DND-41 (cell line): ENCODE measurements at regions not wholly inside any gene's neighbourhood (a gene's known extent, or its start where the extent isn't known, plus 50 kb on each side); places are given as distances from the start of the nearest gene placed in this dataset.
"Not testable (repeated sequence)": the region's sequence is repeated elsewhere in the genome, so short reads cannot be mapped to it uniquely, and the experiment has no call there.

Experiments used
- ATAC-seq: fragments of 200-7000 bp; cut with Tn5 transposase; 3 replicates; pipeline ENCODE4 v1.9.1; 2021; ENCODE audit warnings: low read depth; ENCODE audit not compliant: insufficient read depth
- DNase-seq: peaks from one replicate; pipeline ENCODE4 v3.0.0-alpha.2; 2020
- H2AFZ ChIP-seq: 2 replicates; pipeline ENCODE4 v1.6.0; 2012; ENCODE audit warnings: low read depth, low read length
- H3K27ac ChIP-seq: 2 replicates; pipeline ENCODE4 v1.5.1; 2012; ENCODE audit warnings: low read length, inconsistent platforms
- H3K27me3 ChIP-seq: fragments of 200-600 bp; sonication (generic); 2 replicates; pipeline ENCODE4 v1.6.0; 2012; ENCODE audit warnings: low read length, mild to moderate bottlenecking, inconsistent platforms; ENCODE audit not compliant: insufficient read depth, poor library complexity
- H3K36me3 ChIP-seq: 2 replicates; pipeline ENCODE4 v1.5.1; 2012; ENCODE audit warnings: low read length, inconsistent platforms; ENCODE audit not compliant: insufficient read depth
- H3K4me1 ChIP-seq: 2 replicates; pipeline ENCODE4 v1.5.1; 2012; ENCODE audit warnings: mild to moderate bottlenecking, low read length; ENCODE audit not compliant: insufficient read depth
- H3K4me2 ChIP-seq: 2 replicates; pipeline ENCODE4 v1.6.0; 2012; ENCODE audit warnings: mild to moderate bottlenecking, moderate library complexity, low read length, inconsistent platforms; ENCODE audit not compliant: insufficient read depth
- H3K4me3 ChIP-seq, 2 experiments: fragments of 200-600 bp in 1 of 2; shearing (Covaris generic) in 1 of 2; 2 replicates each; pipeline ENCODE4 v1.5.1; 2012 to 2016; ENCODE audit warnings: inconsistent platforms in 2 of 2, low read length in 2 of 2, mild to moderate bottlenecking in 2 of 2, low read depth in 1 of 2, moderate library complexity in 1 of 2
- H3K79me2 ChIP-seq: 2 replicates; pipeline ENCODE4 v1.6.0; 2012; ENCODE audit warnings: low read length, inconsistent platforms; ENCODE audit not compliant: insufficient read depth
- H3K9ac ChIP-seq: 2 replicates; pipeline ENCODE4 v1.6.0; 2012; ENCODE audit warnings: low read depth, mild to moderate bottlenecking, inconsistent platforms, low read length, moderate library complexity
- H3K9me3 ChIP-seq: 2 replicates; pipeline ENCODE4 v1.5.1; 2012; ENCODE audit warnings: low read length, moderate library complexity, mild to moderate bottlenecking, inconsistent platforms; ENCODE audit not compliant: insufficient read depth, severe bottlenecking
- H4K20me1 ChIP-seq: 2 replicates; pipeline ENCODE4 v1.6.0; 2012; ENCODE audit warnings: low read length; ENCODE audit not compliant: insufficient read depth
- EZH2 ChIP-seq: IDR thresholded peaks from 3 replicates; pipeline ENCODE4 v1.6.1; 2012; ENCODE audit warnings: borderline replicate concordance, low read depth, mild to moderate bottlenecking, moderate library complexity, low read length, inconsistent platforms; ENCODE audit not compliant: severe bottlenecking
- TF ChIP-seq, protein P1 (sequence below): IDR thresholded peaks from 2 replicates; pipeline ENCODE4 v1.5.1; 2012; ENCODE audit warnings: borderline replicate concordance, low read length, moderate library complexity, mild to moderate bottlenecking; ENCODE audit not compliant: poor library complexity, severe bottlenecking; ENCODE audit errors: extremely low read depth

DNA sequence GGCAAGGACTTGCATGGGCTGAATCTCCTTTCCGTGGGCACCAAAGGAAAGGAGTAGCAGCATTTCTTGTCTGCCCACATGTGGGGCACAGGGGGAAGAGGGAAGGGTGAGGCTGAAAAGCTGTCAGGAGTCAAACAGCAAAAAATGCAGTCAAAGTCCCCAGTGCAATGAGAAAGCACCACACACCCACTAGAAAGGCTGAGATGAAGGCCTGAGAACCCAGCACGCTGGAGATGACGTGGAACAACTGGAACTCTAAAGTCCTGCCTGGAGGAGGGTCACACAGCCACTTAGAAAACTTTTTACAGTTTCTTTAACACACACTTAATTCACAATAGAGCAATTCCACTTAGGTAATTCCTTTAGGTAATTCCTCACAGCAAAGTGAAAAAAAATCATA is 94.6 kb upstream of the IGFBPL1 start:
- Histone ChIP-seq H3K27me3 (no peaks in the 10 kb centered on the region), H3K4me2 (no peak overlapping the region), H3K4me1 (peaks cover 15% of the 10 kb centered on the region), H3K9me3 (no peaks in the 10 kb centered on the region), H3K79me2 (no peaks in the 10 kb centered on the region), H3K9ac (no peak overlapping the region), H3K4me3 (no peak overlapping the region), H2AFZ (no peak overlapping the region), H4K20me1 (no peaks in the 10 kb centered on the region), H3K36me3 (no peaks in the 10 kb centered on the region), H3K27ac (no peak overlapping the region)
- no peak for TF ChIP-seq EZH2
- TF ChIP-seq, protein P1, sequence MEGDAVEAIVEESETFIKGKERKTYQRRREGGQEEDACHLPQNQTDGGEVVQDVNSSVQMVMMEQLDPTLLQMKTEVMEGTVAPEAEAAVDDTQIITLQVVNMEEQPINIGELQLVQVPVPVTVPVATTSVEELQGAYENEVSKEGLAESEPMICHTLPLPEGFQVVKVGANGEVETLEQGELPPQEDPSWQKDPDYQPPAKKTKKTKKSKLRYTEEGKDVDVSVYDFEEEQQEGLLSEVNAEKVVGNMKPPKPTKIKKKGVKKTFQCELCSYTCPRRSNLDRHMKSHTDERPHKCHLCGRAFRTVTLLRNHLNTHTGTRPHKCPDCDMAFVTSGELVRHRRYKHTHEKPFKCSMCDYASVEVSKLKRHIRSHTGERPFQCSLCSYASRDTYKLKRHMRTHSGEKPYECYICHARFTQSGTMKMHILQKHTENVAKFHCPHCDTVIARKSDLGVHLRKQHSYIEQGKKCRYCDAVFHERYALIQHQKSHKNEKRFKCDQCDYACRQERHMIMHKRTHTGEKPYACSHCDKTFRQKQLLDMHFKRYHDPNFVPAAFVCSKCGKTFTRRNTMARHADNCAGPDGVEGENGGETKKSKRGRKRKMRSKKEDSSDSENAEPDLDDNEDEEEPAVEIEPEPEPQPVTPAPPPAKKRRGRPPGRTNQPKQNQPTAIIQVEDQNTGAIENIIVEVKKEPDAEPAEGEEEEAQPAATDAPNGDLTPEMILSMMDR = no peak
- ATAC-seq = no peak
- no peak for DNase-seq

DNA sequence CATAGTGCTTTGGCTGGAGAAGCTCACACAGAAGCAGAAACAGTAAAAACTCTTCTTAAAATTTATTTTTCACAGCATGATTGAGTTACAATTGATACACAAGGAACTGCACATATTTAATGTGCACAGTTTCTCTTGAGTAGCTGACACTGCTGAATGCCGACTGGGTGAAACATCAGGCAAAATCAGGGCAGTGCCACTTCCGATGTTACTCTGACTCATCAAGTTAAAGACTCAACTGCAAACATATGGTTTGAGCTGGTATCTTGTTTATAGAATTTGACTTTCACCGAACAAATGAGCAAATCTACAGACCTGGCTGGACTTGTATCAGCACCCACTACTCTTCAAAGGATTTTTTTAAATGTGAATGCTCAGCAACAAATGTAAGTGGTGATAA is 92.0 kb upstream of the IGFBPL1 start:
- H3K36me3 ChIP-seq, H3K79me2 ChIP-seq, H4K20me1 ChIP-seq, H3K27me3 ChIP-seq, H2AFZ ChIP-seq, H3K4me3 ChIP-seq, H3K9ac ChIP-seq, H3K9me3 ChIP-seq: not testable (repeated sequence)
- H3K4me2 ChIP-seq = peak overlapping the region; percentile 16
- ATAC-seq = peak; percentile 84
- peak overlapping the region; percentile 37; the same call in 1 of the 2 replicates for H3K27ac ChIP-seq
- H3K4me1 ChIP-seq = peaks cover 15% of the 10 kb centered on the region
- peak; percentile 27 for DNase-seq

DNA sequence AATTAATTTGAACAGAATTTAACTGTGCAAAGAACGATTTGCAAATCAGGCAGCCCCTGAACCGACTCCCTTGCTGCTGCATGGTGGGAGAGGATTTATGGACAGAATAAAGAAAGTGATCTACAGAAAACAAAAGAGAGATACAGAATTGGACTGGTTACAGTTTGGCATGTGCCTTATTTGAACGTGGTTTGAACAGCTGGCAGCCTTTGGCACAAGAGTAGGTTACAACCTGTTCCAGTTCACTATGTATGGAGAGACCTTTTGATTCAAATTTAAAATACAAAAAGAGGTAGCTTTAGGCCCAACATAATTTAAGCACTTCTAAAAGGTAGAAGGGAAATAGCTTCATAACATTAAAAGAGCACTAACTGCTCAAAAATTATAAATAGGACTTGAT is 90.8 kb upstream of the IGFBPL1 start:
- not testable (repeated sequence) for DNase-seq, H3K4me3 ChIP-seq, H3K36me3 ChIP-seq, H3K9me3 ChIP-seq, H3K4me2 ChIP-seq, H3K27me3 ChIP-seq, H2AFZ ChIP-seq, H3K27ac ChIP-seq, H3K79me2 ChIP-seq, ATAC-seq, H3K9ac ChIP-seq, H4K20me1 ChIP-seq
- H3K4me1 ChIP-seq = peaks cover 15% of the 10 kb centered on the region

DNA sequence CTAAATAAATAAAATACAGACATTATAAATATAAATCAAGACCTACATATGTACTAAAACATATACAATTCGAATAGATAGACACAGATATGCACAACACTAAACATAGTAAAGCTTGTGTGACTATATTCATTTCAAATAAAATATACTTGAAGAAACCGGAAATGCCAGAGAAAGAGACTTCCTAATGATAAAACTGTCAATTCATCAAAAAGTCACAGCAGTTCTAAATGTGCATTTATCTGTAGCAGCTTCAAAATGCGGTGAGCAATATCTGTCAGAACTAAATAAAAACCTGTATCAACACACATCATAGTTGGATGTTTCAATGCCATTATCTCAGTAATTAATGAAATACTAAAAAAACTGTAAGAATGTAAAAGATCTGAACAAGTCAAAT is 86.1 kb upstream of the IGFBPL1 start:
- not testable (repeated sequence) for DNase-seq, H3K79me2 ChIP-seq, H3K4me2 ChIP-seq, ATAC-seq, H3K9ac ChIP-seq, H3K9me3 ChIP-seq, H3K4me3 ChIP-seq, H4K20me1 ChIP-seq, H3K27me3 ChIP-seq, H2AFZ ChIP-seq, H3K27ac ChIP-seq, H3K36me3 ChIP-seq
- H3K4me1 ChIP-seq = peaks cover 13% of the 10 kb centered on the region

DNA sequence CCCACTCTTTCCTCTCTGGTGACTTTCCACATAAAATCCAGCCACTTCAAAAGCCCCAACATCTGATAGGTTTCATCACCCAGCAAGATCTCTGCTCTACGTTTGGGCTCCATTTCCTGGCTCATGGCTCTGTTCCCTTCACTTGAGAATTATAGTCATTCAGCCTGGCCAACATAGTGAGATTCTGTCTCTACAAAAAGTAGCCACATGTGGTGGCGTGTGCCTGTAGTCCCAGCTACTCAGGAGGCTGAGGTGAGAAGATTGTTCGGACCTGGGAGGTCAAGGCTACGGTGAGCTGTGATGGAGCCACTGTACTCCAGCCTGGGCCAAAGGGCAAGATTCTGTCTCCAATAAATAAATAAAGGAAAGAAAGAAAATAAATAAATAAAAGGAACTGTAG is 83.3 kb upstream of the IGFBPL1 start:
- peak; percentile 47; the same call in 1 of the 3 replicates for ATAC-seq
- TF ChIP-seq, protein P1 = no peak
- no peak for TF ChIP-seq EZH2
- H2AFZ ChIP-seq = no peak overlapping the region; the same call in 1 of the 2 replicates

DNA sequence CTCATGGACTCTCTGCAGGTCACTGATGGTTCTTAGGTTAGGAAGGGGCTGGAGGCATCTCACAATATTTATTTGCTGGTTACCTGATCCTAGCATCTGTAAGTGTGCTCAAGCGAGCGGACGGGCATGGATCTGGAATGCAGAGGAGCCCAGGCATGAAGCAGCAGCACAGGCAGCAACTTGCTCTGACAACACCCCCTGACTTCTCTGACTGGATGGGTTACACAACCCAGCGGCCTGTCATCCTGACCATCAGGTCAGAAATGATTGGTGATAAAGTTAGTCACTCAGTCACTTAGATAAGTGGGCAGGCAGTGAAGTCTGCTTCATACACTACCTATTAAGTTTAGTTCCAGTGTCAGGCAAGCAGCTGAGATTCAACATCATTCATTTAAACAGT is 75.9 kb upstream of the IGFBPL1 start:
- not testable (repeated sequence) for H3K79me2 ChIP-seq, H3K4me1 ChIP-seq, H3K4me2 ChIP-seq, H3K9me3 ChIP-seq, H3K27me3 ChIP-seq, DNase-seq, H3K4me3 ChIP-seq, H3K36me3 ChIP-seq, H2AFZ ChIP-seq, H3K9ac ChIP-seq, H3K27ac ChIP-seq, H4K20me1 ChIP-seq, ATAC-seq

More for the DNA sequence above, 83.3 kb upstream of the IGFBPL1 start:
- no peak overlapping the region for H3K27ac ChIP-seq
- no peaks in the 10 kb centered on the region for H3K36me3 ChIP-seq
- no peak overlapping the region for H3K4me3 ChIP-seq
- no peak overlapping the region for H3K4me2 ChIP-seq
- H3K27me3 ChIP-seq = no peaks in the 10 kb centered on the region
- peak; percentile 14 for DNase-seq
- no peaks in the 10 kb centered on the region for H3K79me2 ChIP-seq
- H3K9ac ChIP-seq = no peak overlapping the region
- no peaks in the 10 kb centered on the region for H4K20me1 ChIP-seq
- H3K4me1 ChIP-seq = peaks cover 7% of the 10 kb centered on the region
- no peaks in the 10 kb centered on the region for H3K9me3 ChIP-seq

DNA sequence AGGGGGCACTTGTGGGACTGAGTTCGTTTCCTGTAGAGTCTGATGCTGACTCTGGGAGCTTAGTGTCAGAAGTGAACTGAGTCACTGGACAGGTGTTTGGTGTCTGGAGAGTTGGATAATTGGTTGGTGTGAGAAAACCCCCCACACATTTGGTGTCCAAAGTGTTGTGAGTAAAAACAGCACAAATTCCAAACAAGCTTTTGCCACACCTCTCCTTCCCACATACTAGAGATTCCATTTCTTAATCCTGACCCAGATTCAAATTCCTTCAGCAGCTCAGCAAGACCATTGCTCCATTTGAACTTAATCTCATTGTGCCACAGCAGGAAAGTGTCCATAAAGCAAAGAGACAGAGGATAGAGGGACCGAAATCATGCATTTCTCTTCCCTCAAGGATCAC is 74.3 kb upstream of the IGFBPL1 start:
- not testable (repeated sequence) for H3K4me1 ChIP-seq, H3K9me3 ChIP-seq, H4K20me1 ChIP-seq, H2AFZ ChIP-seq, H3K27me3 ChIP-seq, H3K9ac ChIP-seq, ATAC-seq, H3K36me3 ChIP-seq, H3K79me2 ChIP-seq, H3K4me3 ChIP-seq, H3K4me2 ChIP-seq, H3K27ac ChIP-seq, DNase-seq
